ENCODE measurements at regions not wholly inside any gene's neighbourhood (a gene's known extent, or its start where the extent isn't known, plus 50 kb on each side); places are given as distances from the start of the nearest gene placed in this dataset.
"Not testable (repeated sequence)": the region's sequence is repeated elsewhere in the genome, so short reads cannot be mapped to it uniquely, and the experiment has no call there.

DNA sequence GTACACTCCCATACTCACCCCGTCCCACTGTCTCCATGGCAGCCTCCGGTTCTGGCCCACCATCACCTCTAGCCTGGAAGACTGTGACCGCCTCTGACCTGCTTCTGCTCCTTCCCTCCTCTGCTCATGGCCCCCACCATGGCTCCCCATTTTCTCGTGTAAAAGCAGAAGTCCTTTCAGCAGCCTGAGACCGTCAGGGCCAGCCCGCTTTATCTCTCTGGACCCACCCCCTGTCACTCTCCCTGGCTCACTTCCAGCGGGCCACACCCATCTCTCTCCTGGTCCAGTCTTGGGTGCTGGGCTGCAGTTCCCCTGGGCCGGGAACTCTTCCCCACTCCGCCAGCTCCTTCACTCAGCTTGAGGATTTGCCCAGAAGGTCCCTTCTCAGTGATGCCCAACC lies 96.0 kb upstream of the RUFY1 start:
- DNase-seq = no peak

DNA sequence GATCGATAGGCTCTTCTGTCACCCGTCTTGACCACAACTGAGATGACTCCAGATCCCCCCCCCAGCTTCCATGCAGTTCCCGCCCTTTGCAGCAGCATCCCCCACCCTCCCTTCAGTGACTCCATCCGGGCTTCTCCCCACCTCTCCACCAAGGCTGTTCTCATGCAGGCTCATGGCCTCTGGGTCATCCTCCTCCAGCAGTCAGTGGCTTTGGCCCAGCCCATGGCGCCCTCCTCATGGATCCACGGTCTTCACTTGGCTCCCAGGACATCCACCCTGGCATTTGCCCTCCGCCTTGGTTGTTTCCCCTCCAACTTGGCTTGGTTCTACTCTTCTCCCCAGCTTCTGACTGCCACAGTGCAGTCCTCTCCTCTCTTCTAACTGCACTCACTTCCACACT lies 96.7 kb upstream of the RUFY1 start:
- DNase-seq = no peak

DNA sequence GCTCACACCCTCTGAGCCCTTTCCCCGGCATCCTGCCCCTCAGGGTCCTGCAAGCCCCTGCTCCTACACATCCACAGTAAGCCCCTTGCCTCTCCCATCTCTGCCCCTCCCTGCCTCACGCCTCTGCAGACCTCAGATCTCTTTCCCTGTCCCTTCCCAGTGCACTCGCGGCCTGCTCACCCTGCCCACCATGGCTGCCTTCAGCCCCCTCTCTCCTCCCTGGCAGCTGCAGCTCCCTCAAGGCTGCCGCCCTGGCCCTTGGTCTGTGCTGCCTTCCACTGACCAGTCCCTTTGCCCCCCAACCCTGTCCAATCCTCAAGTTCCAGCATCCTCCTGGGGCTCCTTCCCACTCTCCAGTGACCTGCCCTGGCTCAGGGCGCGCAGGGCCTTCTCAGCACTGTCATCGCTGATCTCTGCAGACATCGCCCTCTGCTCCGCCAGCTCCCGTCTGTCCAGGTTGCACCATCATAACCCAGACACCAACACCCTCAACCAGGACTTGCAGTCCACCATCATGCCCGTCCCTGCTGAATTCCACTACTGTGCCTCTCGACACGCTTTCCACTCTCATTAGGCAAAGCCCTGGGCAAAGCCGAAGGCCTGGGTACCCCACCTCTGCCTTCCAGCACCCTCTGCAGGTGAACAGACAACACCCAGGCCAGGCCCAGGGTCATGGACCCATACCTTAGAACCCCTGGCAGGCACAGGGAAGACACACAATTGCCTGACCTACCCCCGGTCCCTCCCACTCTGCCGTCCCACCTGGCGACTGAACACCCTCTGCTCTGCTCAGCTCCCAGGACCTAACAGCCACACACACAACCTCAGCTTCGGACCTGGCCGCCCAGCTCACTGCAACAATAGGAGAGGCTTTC lies 97.8 kb upstream of the RUFY1 start:
- no peak for DNase-seq

DNA sequence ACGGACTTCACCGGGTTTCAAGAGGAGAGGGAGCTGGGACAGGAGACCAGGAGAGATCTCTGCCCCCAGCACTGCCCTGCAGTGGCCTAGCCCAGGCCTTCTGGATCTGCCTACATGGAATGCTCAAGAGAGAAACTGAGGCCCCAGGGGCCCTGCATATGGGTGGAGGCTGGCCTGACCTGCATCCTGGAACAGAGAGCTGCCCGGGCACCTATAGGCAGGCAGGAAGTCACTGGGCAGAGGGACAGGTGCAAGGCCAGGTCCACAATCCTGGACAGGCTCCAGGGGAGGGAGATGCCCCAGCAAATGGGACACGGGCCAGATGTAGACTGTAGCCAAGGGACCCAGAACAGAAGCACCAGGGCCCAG lies 98.5 kb upstream of the RUFY1 start:
- DNase-seq = no peak

DNA sequence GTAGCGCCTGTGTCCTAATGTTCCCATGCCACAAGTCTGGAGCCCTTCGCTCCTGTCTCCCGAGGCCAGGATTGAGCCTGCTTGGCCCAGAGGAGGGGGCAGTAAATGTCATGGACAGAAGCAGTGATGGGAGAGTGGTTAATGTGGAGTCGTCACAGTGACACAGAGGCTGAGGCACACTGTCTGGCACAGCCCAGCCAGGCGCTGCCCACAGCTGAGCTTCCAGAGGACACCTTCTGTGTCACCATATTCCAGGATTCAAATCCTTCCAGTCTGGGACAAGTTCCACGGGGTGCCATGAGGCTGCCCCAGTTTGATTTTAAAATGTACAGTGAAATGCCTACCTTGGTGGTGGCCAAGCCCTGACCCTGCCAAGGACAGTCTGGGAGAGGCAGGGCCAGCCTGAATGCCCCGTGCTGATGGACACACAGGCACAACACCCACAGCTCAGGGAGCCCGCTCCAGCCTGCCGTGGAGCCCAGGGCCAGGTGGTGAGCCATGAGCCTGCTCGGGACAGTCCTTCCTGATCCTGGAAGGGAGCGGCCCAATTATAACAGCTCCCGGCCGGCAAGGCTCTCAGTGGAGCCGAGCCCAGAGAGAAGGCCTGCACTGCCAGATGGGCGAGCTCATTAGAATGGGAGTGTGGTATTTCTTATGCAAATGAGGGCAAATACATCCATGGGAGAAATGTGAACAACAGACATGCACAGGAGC lies 99.1 kb upstream of the RUFY1 start:
- no peak for DNase-seq

DNA sequence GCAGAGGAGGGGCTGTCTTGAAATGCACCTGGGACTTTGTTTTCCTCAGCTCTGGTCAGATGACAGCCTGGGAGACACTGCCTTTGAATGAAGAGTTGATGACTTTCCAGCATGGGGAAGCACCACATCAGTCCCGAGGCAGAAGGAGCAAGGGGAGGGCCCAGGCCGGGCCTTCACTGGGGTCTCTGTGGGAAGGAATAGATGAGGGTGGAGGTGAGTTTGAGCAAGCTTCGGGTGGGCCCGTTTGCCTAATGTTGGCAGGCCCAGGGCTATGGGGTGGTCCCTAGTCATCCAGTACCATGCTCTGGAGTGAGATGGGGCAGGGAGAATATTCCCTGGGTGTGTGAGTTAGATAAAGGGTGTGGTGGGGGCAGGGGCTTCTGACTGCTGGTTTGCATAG lies 100.4 kb upstream of the RUFY1 start:
- not testable (repeated sequence) for DNase-seq

DNA sequence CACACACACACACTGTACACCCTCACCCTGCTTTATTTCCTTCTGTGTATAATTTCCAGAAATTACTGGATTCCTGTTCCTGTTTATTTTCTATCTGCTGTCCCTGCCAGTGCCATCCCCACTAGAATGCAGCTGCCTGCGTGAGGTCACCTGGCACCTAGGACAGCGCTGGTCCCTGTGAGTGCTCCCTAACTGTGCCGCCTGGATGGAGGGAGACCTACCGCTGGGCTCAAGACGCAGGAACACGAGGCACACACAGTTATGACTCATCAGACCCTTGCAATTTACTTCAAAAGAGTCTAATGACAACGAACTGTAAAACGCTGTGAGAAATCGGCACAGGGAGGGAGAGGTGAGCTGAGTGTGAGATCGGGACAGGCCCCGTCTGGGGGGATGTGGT lies 102.1 kb upstream of the RUFY1 start:
- not testable (repeated sequence) for DNase-seq

DNA sequence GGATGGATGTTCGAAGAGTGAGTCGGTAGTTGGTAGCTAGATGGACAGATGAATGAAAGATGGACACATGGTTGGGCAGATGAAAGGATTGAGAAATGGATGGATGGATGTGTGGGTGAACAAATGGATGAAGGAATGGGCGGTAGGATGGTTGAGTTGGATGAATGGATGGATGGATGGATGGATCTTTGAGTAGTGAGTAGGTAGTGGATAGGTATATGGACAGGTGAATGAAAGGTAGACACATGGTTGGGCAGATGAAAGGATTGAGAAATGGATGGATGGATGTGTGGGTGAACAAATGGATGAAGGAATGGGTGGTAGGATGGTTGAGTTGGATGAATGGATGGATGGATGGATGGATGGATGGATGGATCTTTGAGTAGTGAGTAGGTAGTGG lies 97.0 kb upstream of the ADAMTS2 start:
- not testable (repeated sequence) for DNase-seq

DNA sequence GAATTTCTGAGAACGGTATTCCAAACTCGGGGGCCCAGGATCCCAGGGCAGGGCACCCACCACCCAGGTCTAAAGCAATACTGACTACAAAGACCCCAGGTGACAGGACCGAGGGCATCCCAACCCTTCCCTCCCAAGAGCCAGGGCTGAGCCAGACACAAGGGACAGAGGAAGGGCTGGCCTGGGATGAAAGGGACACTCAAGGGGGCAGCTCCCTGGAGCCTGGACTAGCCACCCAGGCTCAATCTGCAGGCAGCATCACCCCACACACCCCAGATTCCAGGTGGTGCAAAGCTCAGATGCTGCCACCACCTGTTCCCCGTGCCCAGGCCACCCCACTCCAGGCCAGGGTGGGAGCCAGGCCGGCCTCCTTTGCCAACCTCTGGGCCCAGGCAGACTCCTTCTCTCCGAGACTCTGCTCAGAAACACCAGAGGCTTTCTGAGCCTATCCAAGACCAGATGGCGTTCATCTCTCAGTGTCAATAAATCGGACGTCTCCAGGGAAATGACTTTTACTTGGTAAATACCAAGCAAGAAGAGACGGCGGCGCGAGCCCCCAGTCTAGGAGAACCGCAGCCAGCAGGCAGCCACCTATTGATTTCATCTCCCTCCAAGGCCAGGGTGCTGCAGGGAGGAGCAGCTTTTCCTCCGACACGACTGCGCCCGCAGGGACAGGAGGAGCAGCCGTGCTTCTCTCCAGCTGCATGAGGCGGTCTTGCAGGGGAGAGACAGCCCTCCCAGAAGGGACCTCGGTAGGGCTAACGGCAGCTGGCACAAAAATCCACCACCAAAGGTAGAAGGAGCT lies 94.1 kb upstream of the ADAMTS2 start:
- no peak for DNase-seq

DNA sequence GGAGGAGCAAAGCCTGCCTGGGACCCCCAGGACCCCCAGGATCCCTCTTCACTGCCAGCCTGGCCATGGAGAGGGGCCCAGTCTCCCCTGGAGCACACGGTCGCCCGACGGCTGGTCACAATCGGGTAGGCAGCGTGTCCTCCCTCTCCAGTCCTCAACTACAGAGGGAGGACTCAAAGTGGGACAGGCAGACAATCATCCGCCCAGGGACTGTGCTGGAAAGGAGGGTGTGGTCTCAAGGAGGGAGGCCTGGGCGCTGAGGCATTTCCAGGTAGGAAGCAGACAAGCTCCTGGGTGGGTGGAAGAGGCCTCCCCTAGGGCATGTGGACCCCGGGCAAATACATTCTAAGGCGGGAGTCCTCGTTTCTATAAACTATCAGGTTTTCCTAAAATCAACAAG lies 93.2 kb upstream of the ADAMTS2 start:
- no peak for DNase-seq

DNA sequence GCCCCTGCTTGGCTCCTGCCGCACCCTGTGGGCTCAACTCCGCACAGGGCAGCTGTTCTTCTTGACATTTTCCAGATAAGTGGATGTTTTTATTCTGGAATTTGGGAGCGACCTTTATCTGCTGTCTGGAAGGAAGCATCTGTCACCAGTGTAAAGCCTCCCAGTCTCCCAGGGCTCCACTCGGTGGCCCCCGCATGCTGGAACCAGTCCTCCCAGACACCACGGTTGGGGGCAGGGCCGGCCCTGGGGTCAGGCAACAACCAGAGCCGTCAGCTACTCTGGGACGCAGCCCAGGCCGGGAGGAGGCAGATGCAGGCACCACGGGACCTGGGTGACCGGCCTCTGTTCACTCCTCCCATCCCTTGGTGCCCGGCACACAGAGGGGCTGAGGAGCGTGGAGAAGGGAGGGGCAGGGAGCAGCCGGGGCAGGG lies 92.8 kb upstream of the ADAMTS2 start:
- no peak for DNase-seq

DNA sequence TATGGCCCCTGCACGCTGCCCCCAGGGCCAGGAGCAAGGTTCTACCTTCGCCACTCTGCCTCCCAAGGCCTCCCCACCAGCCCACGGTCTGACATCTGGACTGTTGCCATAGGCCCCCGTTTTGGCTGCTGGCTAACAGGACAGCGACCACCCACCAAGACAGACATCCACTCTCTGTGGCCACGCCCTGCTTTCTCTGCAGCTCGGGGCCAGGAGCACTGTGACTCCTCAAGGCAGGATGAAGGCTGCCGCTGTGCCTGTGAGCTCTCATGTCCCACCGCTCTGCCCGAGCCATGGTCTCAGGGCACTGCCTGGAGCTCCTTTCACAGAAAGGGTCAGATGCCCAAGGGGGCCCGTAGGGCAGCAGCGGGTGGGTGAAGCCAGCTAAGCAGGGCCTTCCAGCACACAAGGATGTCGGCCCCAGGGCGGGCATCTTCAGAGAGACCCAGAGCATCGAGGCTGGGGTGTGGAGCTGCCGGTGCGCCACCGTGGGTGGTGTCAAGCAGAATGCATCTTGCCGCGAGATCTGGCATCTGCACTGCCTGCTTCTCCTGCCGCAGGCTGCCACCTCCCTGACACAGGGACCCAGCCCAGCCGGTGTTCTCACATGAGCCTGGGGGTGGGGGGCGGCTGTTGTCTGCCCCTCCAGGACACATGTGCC lies 92.2 kb upstream of the ADAMTS2 start:
- DNase-seq = no peak

DNA sequence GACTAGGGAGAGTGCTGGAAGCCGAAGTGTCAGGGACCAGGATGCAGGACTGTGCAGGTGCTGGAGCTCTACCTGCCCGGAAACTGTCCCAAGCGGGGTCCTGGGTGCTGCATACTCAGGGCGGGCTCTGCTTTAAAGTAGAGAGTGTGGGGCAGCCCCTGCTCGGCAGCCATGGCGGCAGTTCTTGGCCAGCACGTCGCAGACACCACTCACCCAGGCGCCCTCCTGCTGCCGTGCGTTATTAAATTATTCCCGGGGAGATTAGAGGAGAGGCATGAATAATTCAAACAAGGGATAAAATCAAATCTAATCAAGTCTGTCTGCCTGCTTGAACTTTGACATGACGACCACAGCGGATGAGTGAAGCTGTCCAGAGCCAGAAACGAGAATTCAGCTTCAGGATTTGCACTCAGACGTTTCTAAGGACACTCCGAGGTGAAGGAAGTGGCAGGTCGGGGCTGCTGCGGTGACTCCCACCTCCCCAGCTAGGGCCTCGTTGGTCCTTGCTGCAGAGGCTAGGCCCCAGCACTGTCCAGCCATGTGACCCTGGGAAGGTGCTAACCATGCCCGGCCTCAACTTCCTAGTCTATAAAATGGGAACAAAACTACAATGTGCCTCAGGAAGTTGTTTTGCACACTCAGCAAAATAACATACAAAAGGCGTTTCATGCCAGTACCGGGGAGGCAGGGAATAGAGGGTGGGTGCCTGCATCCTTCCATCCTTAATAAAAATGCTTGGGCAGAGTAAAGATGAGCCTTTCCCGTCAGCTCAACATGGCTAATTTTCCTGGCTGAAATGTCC lies 91.3 kb upstream of the ADAMTS2 start:
- DNase-seq = no peak

DNA sequence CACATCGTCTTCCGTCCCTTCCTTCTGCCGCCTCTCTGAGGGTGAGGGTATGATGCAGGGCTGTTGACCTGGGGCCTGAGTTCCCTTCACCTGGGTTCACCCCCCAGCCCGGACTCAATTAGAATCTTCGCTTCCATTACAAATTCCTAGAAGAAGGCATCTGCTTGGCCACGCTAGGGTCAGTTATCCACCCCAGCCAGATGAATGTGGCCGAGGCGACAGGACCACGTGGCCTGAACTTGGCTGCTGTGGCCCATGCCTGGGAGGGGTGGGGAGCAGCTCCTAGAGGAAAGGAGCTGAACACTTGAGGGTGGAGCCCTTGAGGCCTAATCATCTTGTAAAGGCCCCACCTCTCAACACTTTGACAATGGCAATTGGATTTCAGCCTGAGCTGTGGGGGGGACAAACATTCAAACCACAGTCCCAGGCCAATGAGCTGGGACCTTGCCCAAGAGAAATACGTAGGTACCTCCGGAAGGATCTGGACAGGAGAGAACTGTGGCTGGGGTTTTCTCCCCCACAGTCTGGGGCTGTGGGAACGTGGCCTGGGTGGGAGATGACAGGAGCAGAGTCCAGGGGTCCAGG lies 90.6 kb upstream of the ADAMTS2 start:
- no peak for DNase-seq

DNA sequence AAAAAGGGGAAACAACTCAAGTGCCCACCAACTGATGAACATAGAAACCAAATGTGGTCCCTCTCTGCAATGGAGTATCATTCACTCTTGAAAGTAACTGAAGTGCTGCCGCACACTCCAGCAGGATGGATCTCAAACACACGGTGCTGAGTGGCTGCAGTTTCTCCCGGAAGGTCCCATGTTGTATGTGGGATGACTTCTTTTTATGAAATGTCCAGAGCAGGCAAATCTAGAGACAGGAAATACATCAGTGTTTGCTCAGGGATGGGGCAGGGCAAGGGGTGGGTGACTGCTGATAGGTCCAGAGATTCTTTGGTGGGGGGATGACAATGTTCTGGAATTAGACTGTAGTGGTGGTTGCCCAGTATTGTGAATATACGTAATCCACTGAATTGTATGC lies 89.9 kb upstream of the ADAMTS2 start:
- DNase-seq = no peak

DNA sequence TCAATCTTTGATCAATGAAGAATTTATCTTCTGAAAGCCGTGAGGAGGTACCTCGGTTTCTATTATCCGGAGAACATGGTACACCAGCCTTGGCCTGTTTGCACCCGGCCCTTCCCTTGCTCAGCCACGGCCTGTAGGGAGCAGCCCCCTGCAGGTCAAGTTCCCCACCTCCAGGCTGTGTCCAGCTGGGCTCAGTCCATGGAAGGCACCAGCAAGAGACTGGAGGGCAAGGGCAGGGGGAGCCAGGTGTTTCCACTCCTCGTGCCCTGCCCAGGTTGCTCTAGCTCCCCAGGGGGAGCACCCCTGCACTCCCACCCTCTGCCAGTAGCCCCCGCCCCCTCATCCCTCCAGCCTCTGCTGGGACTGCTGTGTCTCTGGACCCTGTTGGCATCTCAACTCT lies 87.3 kb upstream of the ADAMTS2 start:
- DNase-seq = no peak

DNA sequence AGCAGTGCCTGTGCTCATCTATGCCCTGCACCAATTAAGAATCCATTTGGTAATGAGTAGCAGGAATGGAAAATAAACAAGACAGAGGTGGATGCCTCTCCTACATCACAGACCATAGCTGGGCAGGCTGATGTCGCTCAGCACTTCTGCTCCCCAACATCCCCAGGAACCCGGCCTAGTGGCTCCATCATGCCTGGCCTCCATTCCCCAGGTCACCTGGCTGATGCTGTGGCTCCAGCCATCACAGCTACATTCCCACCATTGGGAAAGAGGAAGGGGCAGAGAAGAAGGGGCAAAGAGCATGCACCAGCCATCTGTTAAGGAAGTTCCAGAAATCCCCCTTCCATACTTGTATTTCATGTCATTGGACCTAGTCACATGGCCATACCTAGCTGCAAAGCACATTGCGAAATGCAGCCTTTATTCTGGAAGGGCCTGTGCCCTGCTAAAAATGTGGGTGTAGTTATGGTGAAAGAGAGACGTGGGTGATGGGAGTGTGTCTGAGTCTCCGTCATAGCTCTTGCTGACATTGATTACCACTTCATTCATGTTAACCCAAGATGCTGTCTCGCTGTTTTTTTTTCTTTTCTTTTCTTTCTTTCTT lies 86.1 kb upstream of the ADAMTS2 start:
- peak; percentile 28 for DNase-seq

DNA sequence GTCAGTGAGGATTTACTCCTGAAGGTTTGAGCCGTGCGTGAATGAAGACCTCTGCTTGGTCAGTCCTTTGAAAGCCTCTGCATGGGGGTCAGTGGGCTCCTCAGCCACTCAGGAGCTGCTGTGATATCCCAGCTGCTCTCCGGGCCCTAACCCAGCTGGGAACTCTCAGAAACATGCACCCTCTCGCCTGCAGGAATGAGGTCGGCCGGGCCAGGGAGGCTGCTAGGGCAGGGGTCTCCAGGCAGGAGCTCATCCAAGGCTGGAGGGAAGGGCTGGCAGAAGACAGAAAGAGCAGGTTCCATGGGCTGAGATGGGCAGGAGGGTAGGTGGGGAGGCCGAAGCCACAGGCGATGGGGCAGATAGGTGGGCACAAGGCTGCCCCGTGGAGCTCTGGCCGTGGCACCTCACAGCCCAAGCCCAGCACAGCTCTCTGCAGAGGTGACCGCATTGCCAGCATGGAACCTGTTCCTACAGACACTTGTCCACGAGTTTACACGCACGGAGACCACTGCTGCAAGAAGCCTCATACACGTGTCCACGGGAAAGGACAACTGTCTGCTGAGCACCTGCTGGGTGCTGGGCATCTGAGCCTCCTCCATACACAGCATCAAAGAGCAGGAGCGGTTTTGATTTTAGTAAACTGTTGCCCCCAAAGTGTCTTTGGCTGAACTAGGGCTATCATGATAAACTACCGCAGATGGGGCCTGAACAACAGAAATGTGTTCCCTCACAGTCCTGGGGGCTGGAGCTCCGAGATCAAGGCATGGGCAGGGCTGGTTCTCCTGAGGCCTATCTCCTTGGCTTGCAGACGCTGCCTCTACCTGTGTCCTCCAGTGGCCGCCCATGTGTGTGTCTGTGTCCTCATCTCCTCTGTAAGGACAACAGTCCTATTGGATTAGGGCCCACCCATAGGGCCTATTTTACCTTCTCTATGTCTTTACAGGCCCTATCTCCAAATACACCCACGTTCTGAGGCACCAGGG lies 85.2 kb upstream of the ADAMTS2 start:
- DNase-seq = no peak

DNA sequence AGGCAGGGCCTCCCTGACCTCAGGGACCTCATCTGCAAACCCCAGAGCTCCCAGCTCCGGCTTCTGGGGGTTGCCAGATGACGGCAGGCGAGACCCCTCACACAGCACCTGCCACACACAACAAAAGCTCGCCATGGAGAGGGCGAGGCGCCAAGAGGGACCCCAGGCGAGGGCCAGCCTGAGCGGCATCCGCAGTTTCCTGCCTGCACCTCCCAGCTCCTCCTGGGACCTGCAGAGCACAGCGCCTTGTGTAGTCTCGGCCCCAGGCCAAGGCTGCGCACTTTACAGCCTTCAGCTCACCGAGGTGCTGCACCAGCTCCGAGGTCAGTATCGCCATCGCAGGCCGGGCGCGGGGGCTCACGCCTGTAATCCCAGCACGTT lies 82.4 kb upstream of the ADAMTS2 start:
- DNase-seq = no peak

DNA sequence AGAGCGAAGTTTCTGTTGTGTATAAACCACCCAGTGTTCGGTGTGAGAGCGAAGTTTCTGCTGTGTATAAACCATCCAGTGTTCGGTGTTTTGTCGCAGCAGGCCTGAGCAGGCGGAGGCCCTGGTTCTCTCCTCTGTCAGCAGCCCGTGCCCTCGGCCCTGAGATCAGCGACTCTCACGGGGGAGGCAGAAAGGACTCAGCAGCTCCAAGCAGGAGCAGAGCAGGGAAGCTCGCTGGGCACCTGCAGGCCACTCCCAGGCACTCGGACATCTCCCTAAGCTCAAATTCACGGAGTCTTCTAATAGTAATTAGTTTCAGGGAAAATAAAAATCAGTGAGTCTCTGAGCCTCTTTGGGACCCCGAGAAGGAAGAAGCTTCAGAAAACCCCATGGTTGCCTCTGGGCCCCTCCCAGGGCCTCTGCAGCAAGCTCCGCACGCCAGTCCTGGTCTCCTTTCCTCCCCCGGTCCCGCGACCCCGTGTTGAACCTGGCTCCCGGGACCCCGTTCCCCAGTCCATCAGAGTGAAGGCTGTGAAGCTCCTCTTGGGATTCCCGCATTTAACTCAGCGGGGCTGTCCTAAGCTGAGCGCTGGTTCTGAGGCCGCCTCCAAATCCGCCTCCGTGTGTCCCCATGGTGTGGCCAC lies 81.9 kb upstream of the ADAMTS2 start:
- no peak for DNase-seq

Data from inflammatory macrophage treated with lipopolysaccharide for 4 hours (primary cell).